HG03095 (cell line): ENCODE measurements at regions not wholly inside any gene's neighbourhood (a gene's known extent, or its start where the extent isn't known, plus 50 kb on each side); places are given as distances from the start of the nearest gene placed in this dataset.

ENCODE experiments used
- ATAC-seq: cut with Tn5 transposase; IDR thresholded peaks from one replicate; pipeline ENCODE4 v1.9.1; 2021; ENCODE audit warnings: moderate library complexity; ENCODE audit not compliant: unreplicated experiment

- ATAC-seq, result no peak
Measured at GRCh38 chr2:125042727-125043126, 1017.6 kb downstream of the CNTNAP5 start.

GRCh38 chr2:125070726-125071505 is 1045.8 kb downstream of the CNTNAP5 start:
- no peak for ATAC-seq

DNA sequence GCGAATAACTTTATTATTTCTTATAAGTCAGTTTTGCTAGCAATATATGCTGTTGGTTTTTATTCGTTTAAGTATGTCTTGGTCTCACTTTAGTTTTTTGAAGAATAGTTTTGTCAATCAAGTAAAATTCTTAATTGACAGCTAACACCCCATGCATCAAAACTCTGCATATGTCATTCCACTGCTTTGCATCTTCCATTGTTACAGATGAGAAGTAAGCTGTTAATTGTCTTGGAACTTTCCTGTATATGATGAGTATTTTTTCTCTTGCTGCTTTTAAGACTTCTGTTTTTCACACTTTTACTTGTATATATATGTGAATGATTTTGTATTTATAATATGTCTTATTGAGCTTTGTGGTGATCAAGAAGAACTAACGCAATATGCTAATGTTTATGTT is 1048.4 kb downstream of the CNTNAP5 start:
- no peak for ATAC-seq

DNA sequence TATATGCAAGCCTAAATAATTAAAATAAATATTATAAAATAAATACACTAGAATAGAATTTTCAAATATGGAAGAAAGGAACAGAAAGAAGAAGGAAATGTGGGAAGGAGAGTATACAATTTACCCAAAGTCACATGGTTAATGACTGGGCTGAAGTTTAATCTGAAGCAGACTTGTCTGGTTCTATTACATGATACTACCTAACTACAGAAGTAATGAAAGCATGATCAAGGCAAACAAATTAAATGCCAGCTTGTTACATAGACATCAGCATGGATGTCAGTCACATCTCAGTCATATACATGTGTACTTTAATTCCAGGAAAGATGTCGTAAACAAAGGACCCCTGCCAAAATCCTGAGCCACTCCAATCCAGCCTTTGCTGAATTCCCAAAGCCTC is 1060.8 kb downstream of the CNTNAP5 start:
- no peak for ATAC-seq

DNA sequence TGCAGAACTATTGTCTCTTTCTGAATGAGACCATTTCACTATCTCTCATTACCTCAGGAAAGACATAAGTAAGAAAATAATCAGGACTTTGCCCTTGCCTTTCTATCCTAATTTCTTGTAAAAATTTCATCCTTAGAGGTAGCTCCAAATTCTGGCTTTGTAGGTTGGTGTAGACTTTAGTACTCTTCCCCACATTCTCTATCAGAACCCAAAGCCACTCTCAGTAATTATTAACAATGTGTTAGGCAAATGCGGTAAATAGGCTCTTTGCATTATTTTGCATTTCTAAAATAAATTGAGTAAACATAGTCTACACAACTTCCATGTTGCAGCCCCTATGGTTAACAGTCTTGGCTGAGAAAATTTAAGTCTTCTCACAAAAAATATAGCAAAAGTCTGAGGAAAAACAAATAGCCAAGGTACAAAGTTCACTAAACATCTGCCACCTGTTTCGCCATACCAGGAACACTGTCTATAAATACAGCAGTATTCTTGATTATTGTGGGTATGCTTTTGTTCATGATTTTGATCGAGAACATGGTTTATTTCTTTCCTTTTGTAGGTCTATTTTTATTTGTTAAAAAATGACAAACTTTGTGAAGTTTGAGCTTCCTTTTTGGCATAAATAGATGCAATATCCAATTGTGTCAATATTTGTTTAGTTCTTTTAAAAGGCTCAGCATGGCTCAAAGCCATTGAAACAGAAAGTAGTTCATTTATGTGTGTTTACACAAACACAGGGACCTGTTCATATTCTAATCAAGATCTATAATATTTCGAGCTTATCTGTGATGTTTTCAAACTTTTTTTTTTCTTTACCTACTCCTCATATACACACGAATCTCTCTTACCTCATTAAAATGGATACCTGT is 1061.5 kb downstream of the CNTNAP5 start:
- no peak for ATAC-seq

DNA sequence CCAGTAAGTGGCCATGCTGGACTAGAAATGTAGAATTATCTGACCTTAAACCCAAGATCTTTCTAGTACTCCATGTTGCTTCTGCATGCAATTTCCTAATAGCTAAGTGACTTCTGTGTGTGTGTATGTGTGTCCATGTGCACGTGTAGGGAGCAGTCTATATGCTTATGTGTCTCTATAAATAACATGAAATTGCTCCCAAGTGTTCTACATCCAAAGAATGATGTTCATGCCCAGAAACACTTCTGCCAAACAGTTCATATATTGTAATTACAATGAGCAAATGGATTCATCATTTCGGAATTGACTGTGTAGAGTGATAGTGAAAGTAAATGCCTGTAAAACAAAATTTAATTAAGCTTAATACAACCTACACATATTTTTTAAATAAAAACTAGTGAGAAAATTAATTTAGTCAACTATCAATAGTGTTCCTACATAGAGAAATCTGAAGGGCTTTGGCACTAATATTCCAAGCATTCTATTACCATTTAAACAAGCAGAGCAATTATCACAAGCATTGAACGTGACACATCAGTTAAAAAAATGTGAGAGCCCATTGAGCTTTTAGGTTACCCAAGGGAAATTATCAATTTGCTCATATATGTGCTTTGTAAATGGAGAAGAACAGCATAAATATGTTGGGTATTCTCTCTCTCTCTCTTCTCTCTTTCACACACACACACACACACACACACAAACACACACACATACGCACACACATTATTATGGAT is 1067.4 kb downstream of the CNTNAP5 start:
- ATAC-seq, result no peak

- ATAC-seq, result no peak
Measured at GRCh38 chr2:125095826-125096225, 1070.7 kb downstream of the CNTNAP5 start.

- no peak for ATAC-seq
Measured at GRCh38 chr2:125106710-125107109, 1081.6 kb downstream of the CNTNAP5 start.

GRCh38 chr2:125107446-125107845 is 1082.4 kb downstream of the CNTNAP5 start:
- no peak for ATAC-seq

DNA sequence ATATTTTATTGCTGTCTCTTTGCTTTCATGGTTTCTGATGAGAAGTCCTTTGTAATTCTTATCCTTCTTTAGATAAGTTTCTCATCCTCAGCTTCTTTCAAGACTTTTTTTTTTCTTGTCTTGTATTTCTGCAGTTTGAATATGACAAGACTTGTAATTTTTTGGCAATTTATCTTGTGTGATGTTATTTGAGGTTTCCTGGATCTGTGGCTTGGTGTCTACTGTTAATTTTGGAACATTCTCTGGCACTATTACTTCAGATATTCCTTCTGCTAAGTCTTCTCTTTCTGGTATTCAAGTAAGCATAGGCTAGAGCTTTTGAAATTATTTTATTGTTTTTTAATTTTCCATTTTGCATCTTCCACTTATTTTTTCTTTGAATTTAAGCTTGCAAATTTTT is 1083.2 kb downstream of the CNTNAP5 start:
- no peak for ATAC-seq

DNA sequence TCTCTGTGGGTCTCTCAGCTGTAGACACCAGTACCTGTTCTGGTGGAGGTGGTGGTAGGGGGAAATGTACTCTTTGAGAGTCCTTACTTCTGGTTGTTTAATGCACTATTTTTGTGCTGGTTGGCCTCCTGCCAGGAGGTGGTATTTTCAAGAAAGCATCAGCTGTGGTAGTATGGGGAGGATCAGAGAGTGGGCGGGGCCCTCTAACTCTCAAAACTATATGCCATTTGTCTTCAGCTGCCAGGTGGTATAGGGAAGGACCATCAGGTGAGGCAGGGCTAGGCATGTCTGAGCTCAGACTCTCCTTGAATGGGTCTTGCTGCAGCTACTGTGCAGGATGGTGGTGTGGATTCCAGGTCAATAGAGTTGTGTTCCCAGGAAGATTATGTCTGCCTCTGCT is 1100.8 kb downstream of the CNTNAP5 start:
- ATAC-seq, result no peak

- no peak for ATAC-seq
Measured at GRCh38 chr2:125160947-125161346, 1135.9 kb downstream of the CNTNAP5 start.

- no peak for ATAC-seq
Measured at GRCh38 chr2:125167152-125167551, 1142.1 kb downstream of the CNTNAP5 start.

GRCh38 chr2:125167820-125168219 is 1142.7 kb downstream of the CNTNAP5 start:
- ATAC-seq, result no peak

- ATAC-seq, result no peak
Measured at GRCh38 chr2:125168442-125168841, 1143.4 kb downstream of the CNTNAP5 start.

DNA sequence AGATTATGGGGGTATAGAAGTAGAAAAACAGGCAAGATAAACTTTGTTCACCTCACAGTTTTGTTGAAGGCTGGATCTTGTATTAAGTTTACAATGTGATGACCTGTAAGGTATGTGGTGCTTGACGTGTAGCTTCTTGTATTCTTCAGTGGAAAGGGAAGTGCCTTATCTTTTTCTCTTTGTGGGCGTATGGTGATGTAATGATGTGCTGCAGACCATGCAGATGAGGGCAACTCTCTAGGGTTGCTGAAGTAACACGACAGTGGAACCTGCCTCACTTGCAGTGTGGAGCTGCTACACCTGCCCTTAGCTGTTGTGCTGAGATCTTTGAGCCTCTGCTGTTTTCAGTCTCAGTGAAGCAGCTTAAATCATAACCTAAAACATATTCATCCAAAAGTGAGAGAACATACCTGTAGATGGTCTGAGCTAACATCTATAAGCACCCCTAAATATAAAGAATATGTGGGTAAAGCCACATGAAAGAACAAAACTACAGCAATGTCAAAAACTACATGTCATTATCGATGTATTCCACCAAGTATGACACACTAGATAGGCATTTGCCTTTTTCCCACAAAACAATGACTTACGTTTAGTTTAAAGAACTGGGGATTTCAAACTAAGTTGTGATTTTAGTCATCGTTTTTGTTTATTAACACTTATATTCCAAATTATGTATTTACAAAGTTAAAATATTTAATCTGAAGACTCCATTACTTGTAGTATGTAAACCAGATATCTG is 1144.1 kb downstream of the CNTNAP5 start:
- no peak for ATAC-seq

DNA sequence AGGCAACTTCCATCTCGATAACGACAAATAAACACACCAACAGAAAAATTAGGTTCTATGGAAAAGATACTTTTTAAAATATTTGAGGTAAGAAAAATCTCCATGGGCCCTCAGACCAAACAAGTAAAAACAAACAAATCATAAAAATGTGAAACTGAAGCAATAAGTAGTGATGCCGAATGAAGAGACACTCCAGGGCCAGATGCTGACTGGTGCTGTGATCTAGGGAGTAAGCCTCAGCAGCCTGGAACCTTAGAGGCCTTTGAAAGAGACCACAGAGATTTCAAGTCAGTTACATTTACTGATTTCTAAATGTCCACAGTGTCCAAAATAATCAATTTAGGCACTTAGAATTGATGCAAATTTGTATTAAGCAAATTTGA is 1144.7 kb downstream of the CNTNAP5 start:
- no peak for ATAC-seq

- ATAC-seq, result no peak
Measured at GRCh38 chr2:125172181-125172580, 1147.1 kb downstream of the CNTNAP5 start.

- no peak for ATAC-seq
Measured at GRCh38 chr2:125175415-125175814, 1150.3 kb downstream of the CNTNAP5 start.

GRCh38 chr2:125185691-125186270 is 1160.7 kb downstream of the CNTNAP5 start:
- ATAC-seq, result no peak
